ENCODE measurements at regions not wholly inside any gene's neighbourhood (a gene's known extent, or its start where the extent isn't known, plus 50 kb on each side); places are given as distances from the start of the nearest gene placed in this dataset.

GRCh38 chr1:95780836-95781235 is 546.8 kb downstream of the RWDD3 start:
- no peaks in the 10 kb centered on the region for H3K27me3 ChIP-seq (ENCODE audit: control insufficient read depth in 2 of 2, insufficient read depth in 2 of 2, low read length in 2 of 2)
- in situ Hi-C loops (cut with MboI), result no loop called here
- FAIRE-seq (no peak), ATAC-seq (no peak), DNase-seq (ENCODE audit: extremely low read depth in 1 of 4, low spot score in 3 of 4) (no peak)
- H3K79me2 ChIP-seq (ENCODE audit: control insufficient read depth, insufficient read depth, low read length), result no peaks in the 10 kb centered on the region
- no TSS peak for BruUV-seq (replicated peaks)
- no peak overlapping the region for H3K27ac ChIP-seq (ENCODE audit: extremely low read depth, low read depth, low read length)
- POLR2A ChIA-PET, result no interaction called here
- 0% methylated on average over 3 of the region's 3 CpGs for WGBS (ENCODE audit: insufficient coverage, low coverage, missing lambda C conversion rate)
- H3K4me3 ChIP-seq, result no peak overlapping the region
- no peaks in the 10 kb centered on the region for H4K20me1 ChIP-seq (replicated peaks; ENCODE audit: control insufficient read depth, insufficient read depth, low read length)
- CTCF ChIA-PET (ENCODE audit: low intra/inter-chr PET ratio), result no interaction called here
- intact Hi-C loops (cut with micrococcal nuclease), result no loop called here
- H3K36me3 ChIP-seq (ENCODE audit: control insufficient read depth, insufficient read depth, low read length), result no peaks in the 10 kb centered on the region
- H2AFZ ChIP-seq (ENCODE audit: low read depth, low read length), result no peak overlapping the region
- no peaks in the 10 kb centered on the region for H3K9me1 ChIP-seq (ENCODE audit: control insufficient read depth, insufficient read depth, low read length)
- H3K4me1 ChIP-seq (replicated peaks in 1 of 2; ENCODE audit: control insufficient read depth in 2 of 2, insufficient read depth in 2 of 2, low read length in 2 of 2), result no peaks in the 10 kb centered on the region
- H3K4me2 ChIP-seq (ENCODE audit: insufficient read depth, low read length), result no peak overlapping the region
- H3K9me3 ChIP-seq (replicated peaks; ENCODE audit: control insufficient read depth, insufficient read depth, low read depth, low read length), result no peaks in the 10 kb centered on the region
- H3K9ac ChIP-seq (ENCODE audit: insufficient read depth in 1 of 2, low read depth in 2 of 2, low read length in 2 of 2), result no peak overlapping the region
- TF ChIP-seq KDM5B (IDR thresholded peaks at IDR 0.05; ENCODE audit: insufficient replicate concordance, low read depth, low read length), result no peak
- no peak for TF ChIP-seq CAMTA2 (CRISPR knock-in tag; conservative IDR thresholded peaks at IDR 0.05)
- TF ChIP-seq POLR3A (IDR thresholded peaks at IDR 0.05; ENCODE audit: borderline replicate concordance, extremely low read depth, insufficient read depth, insufficient read length), result no peak
- TF ChIP-seq HDAC8 (tag; IDR thresholded peaks at IDR 0.05), result no peak
- no peak for TF ChIP-seq ESRRA (IDR thresholded peaks at IDR 0.05; ENCODE audit: borderline replicate concordance, low read depth)
- no peak for TF ChIP-seq TEAD4 (IDR thresholded peaks at IDR 0.05; ENCODE audit: low read length)
- no peak for TF ChIP-seq TEAD4 (CRISPR knock-in tag; IDR thresholded peaks at IDR 0.05; ENCODE audit: borderline replicate concordance)
- TF ChIP-seq MLLT1 (IDR thresholded peaks at IDR 0.05), result no peak
- TF ChIP-seq OTX1 (CRISPR knock-in tag; IDR thresholded peaks at IDR 0.05), result no peak
- no peak for TF ChIP-seq PHF21A (IDR thresholded peaks at IDR 0.05; ENCODE audit: borderline replicate concordance, low read depth)
- no peak for TF ChIP-seq POU5F1 (IDR thresholded peaks at IDR 0.05; ENCODE audit: borderline replicate concordance, low read depth, low read length, partially characterized antibody)
- TF ChIP-seq TRIM25 (IDR thresholded peaks at IDR 0.05; ENCODE audit: borderline replicate concordance), result no peak
- no peak for TF ChIP-seq MAZ (CRISPR knock-in tag; conservative IDR thresholded peaks at IDR 0.05 in 1 of 2, IDR thresholded peaks at IDR 0.05 in 1 of 2)
- no peak for TF ChIP-seq HMBOX1 (IDR thresholded peaks at IDR 0.05)
- TF ChIP-seq L3MBTL2 (IDR thresholded peaks at IDR 0.05), result no peak
- no peak for TF ChIP-seq BRD9 (IDR thresholded peaks at IDR 0.05; ENCODE audit: low read depth, partially characterized antibody)
- no peak for TF ChIP-seq ZBTB9 (CRISPR knock-in tag; IDR thresholded peaks at IDR 0.05)
